CD14-positive monocyte (primary cell): ENCODE measurements at regions not wholly inside any gene's neighbourhood (a gene's known extent, or its start where the extent isn't known, plus 50 kb on each side); places are given as distances from the start of the nearest gene placed in this dataset.

Experiments used
- DNase-seq, 3 donors: peaks; one replicate each; pipeline ENCODE4 v3.0.0-alpha.2; 2011 to 2022
- H2AFZ ChIP-seq: 2 replicates; pipeline ENCODE4 v1.6.0; 2012; ENCODE audit warnings: mild to moderate bottlenecking, low read depth, low read length, inconsistent platforms; ENCODE audit not compliant: insufficient read depth, poor library complexity, severe bottlenecking
- H3K27ac ChIP-seq, 2 donors: 1 replicate in 1 of 2; 2 replicates in 1 of 2; pipeline ENCODE4 v1.5.1; 2012 to 2013; ENCODE audit warnings: low read length in 2 of 2, control low read depth in 1 of 2, inconsistent platforms in 1 of 2, low read depth in 1 of 2, mild to moderate bottlenecking in 1 of 2
- H3K27me3 ChIP-seq, 2 donors: one replicate each; pipeline versions ENCODE4 v1.6.0 to v1.6.1; 2011 to 2013; ENCODE audit warnings: low read length in 2 of 2; ENCODE audit not compliant: control insufficient read depth in 2 of 2, insufficient read depth in 2 of 2
- H3K36me3 ChIP-seq, 2 donors: replicated peaks in 1 of 2; 1 replicate in 1 of 2; 2 replicates in 1 of 2; pipeline versions ENCODE4 v1.5.1 to v1.6.1; 2012 to 2013; ENCODE audit warnings: low read length in 2 of 2, control low read depth in 1 of 2, inconsistent platforms in 1 of 2, mild to moderate bottlenecking in 1 of 2; ENCODE audit not compliant: insufficient read depth in 2 of 2, control insufficient read depth in 1 of 2
- H3K4me1 ChIP-seq, 2 donors: 1 replicate in 1 of 2; 2 replicates in 1 of 2; pipeline versions ENCODE4 v1.5.1 to v1.6.1; 2012 to 2013; ENCODE audit warnings: low read length in 2 of 2, control low read depth in 1 of 2, inconsistent platforms in 1 of 2, mild to moderate bottlenecking in 1 of 2, moderate library complexity in 1 of 2; ENCODE audit not compliant: insufficient read depth in 2 of 2, control insufficient read depth in 1 of 2
- H3K4me2 ChIP-seq: replicated peaks from 2 replicates; pipeline ENCODE3; 2012; ENCODE audit warnings: low read length, moderate library complexity, mild to moderate bottlenecking; ENCODE audit not compliant: poor library complexity, severe bottlenecking; ENCODE audit errors: extremely low read depth
- H3K4me3 ChIP-seq, 3 experiments: fragments of 200-600 bp in 1 of 3; sonication (generic) in 1 of 3; replicated peaks in 1 of 3; 1 replicate in 2 of 3; 2 replicates in 1 of 3; pipeline ENCODE4 v1.5.1; 2011 to 2013; ENCODE audit warnings: low read length in 3 of 3, mild to moderate bottlenecking in 3 of 3, control low read depth in 2 of 3, low read depth in 2 of 3, inconsistent platforms in 1 of 3, moderate library complexity in 1 of 3
- H3K79me2 ChIP-seq: 2 replicates; pipeline ENCODE4 v1.6.0; 2012; ENCODE audit warnings: mild to moderate bottlenecking, control low read depth, inconsistent platforms, low read length, moderate library complexity; ENCODE audit not compliant: insufficient read depth
- H3K9ac ChIP-seq: 2 replicates; pipeline ENCODE4 v1.6.0; 2017; ENCODE audit warnings: low read length, mild to moderate bottlenecking; ENCODE audit not compliant: insufficient read depth, poor library complexity, severe bottlenecking
- H3K9me3 ChIP-seq, 2 donors: replicated peaks in 1 of 2; 1 replicate in 1 of 2; 2 replicates in 1 of 2; pipeline versions ENCODE4 v1.5.1 to v1.6.1; 2012 to 2013; ENCODE audit warnings: low read length in 2 of 2, control low read depth in 1 of 2; ENCODE audit not compliant: control insufficient read depth in 1 of 2, insufficient read depth in 1 of 2
- H4K20me1 ChIP-seq: 2 replicates; pipeline ENCODE4 v1.6.0; 2012; ENCODE audit warnings: mild to moderate bottlenecking, low read length, control low read depth, moderate library complexity; ENCODE audit not compliant: insufficient read depth
- H3K27ac Mint-ChIP-seq, 7 donors: one replicate each; pipeline ENCODE4 v1.8.0; 2020; ENCODE audit warnings: mild to moderate bottlenecking in 7 of 7, mixed read lengths in 7 of 7, moderate library complexity in 6 of 7, inconsistent platforms in 2 of 7
- H3K27me3 Mint-ChIP-seq, 3 donors: one replicate each; pipeline ENCODE4 v1.8.0; 2021 to 2022; ENCODE audit warnings: low read depth in 3 of 3, mild to moderate bottlenecking in 3 of 3, mixed read lengths in 3 of 3, moderate library complexity in 3 of 3, inconsistent platforms in 1 of 3
- H3K36me3 Mint-ChIP-seq, 2 donors: one replicate each; pipeline ENCODE4 v1.8.0; 2020; ENCODE audit warnings: mixed read lengths in 2 of 2, inconsistent platforms in 1 of 2, mild to moderate bottlenecking in 1 of 2
- H3K4me1 Mint-ChIP-seq: one replicate; pipeline ENCODE4 v1.8.0; 2020; ENCODE audit warnings: mild to moderate bottlenecking, mixed read lengths
- H3K4me3 Mint-ChIP-seq, 2 donors: one replicate each; pipeline ENCODE4 v1.8.0; 2020; ENCODE audit warnings: mild to moderate bottlenecking in 2 of 2, mixed read lengths in 2 of 2, moderate library complexity in 1 of 2
- H3K9me3 Mint-ChIP-seq, 7 donors: one replicate each; pipeline ENCODE4 v1.8.0; 2020 to 2022; ENCODE audit warnings: mixed read lengths in 7 of 7, mild to moderate bottlenecking in 6 of 7, moderate library complexity in 6 of 7, inconsistent platforms in 2 of 7
- CTCF ChIP-seq: fragments of 200-600 bp; IDR thresholded peaks from one replicate; pipeline ENCODE4 v1.8.0; 2022; ENCODE audit warnings: antibody characterized with exemption, mild to moderate bottlenecking
- WGBS: methylation state at CpG from one replicate; pipeline ENCODE4 v1.1.5; 2013; ENCODE audit warnings: missing lambda C conversion rate; ENCODE audit not compliant: insufficient coverage; 5-methylcytosine and 5-hydroxymethylcytosine counted together
- intact Hi-C, 2 donors: fragments of 100-400 bp; cut with micrococcal nuclease; formaldehyde crosslinking; loops; one replicate each; pipeline versions ENCODE4 v1.15.0 to v1.15.1; 2023

GRCh38 chr22:48217596-48217995, 1455.1 kb downstream of the TBC1D22A start:
- peaks cover 0 to 14% (median 6%) of the 10 kb centered on the region in 7 donors for H3K9me3 Mint-ChIP-seq
- Histone ChIP-seq H3K27ac (no peak overlapping the region), H4K20me1 (no peaks in the 10 kb centered on the region), H3K4me1 (no peaks in the 10 kb centered on the region), H3K4me2 (no peak overlapping the region), H3K36me3 (no peaks in the 10 kb centered on the region), H3K79me2 (no peaks in the 10 kb centered on the region), H3K27me3 (no peaks in the 10 kb centered on the region), H2AFZ (no peak overlapping the region), H3K9me3 (no peaks in the 10 kb centered on the region), H3K4me3 (no peak overlapping the region), H3K9ac (no peak overlapping the region)
- intact Hi-C loops = no loop called here
- H3K4me1 Mint-ChIP-seq = no peaks in the 10 kb centered on the region
- H3K27ac Mint-ChIP-seq = no peak overlapping the region
- H3K36me3 Mint-ChIP-seq = no peaks in the 10 kb centered on the region
- no peak for DNase-seq
- WGBS = 95% methylated on average over 11 of the region's 11 CpGs
- H3K4me3 Mint-ChIP-seq = no peak overlapping the region
- peaks cover 1 to 6% (median 2%) of the 10 kb centered on the region in 3 donors for H3K27me3 Mint-ChIP-seq
- TF ChIP-seq CTCF = no peak

- no peaks in the 10 kb centered on the region for H3K79me2 ChIP-seq
- peaks cover 2 to 5% (median 4%) of the 10 kb centered on the region in 3 donors for H3K27me3 Mint-ChIP-seq
- no peak overlapping the region for H3K27ac Mint-ChIP-seq
- H3K4me3 ChIP-seq = no peak overlapping the region
- H3K4me3 Mint-ChIP-seq = no peak overlapping the region
- peaks cover 0 to 6% (median 4%) of the 10 kb centered on the region in 7 donors for H3K9me3 Mint-ChIP-seq
- no peak overlapping the region for H3K9ac ChIP-seq
- H3K27me3 ChIP-seq = no peaks in the 10 kb centered on the region
- intact Hi-C loops = no loop called here
- H4K20me1 ChIP-seq = no peaks in the 10 kb centered on the region
- no peak overlapping the region for H3K4me2 ChIP-seq
- H3K4me1 Mint-ChIP-seq = no peaks in the 10 kb centered on the region
- WGBS = 71% methylated on average over 1 of the region's 1 CpG
- H3K36me3 Mint-ChIP-seq = no peaks in the 10 kb centered on the region
- no peak for TF ChIP-seq CTCF
- no peak overlapping the region for H2AFZ ChIP-seq
- no peak for DNase-seq
- H3K9me3 ChIP-seq = no peaks in the 10 kb centered on the region
- H3K27ac ChIP-seq = no peak overlapping the region
- H3K4me1 ChIP-seq = no peaks in the 10 kb centered on the region
- no peaks in the 10 kb centered on the region for H3K36me3 ChIP-seq
These were observed 1450.3 kb downstream of the TBC1D22A start for GRCh38 chr22:48212727-48213126.
